Activated T-cell treated with anti-CD3 and anti-CD28 coated beads, Interleukin-2, amount 50 U/mL, for 4 hours (primary cell): ENCODE measurements at regions not wholly inside any gene's neighbourhood (a gene's known extent, or its start where the extent isn't known, plus 50 kb on each side); places are given as distances from the start of the nearest gene placed in this dataset.

ENCODE experiments used
- ATAC-seq, 2 donors: fragments of 200-7000 bp; cut with Tn5 transposase; one replicate each; pipeline ENCODE4 v1.10.0; 2021
- DNase-seq: peaks from one replicate; pipeline ENCODE4 v3.0.0-alpha.2; 2020
- H3K27me3 Mint-ChIP-seq: one replicate; pipeline ENCODE4 v1.8.0; 2021; ENCODE audit warnings: low read depth, mixed read lengths
- H3K36me3 Mint-ChIP-seq: one replicate; pipeline ENCODE4 v1.8.0; 2022; ENCODE audit warnings: mixed read lengths; ENCODE audit not compliant: insufficient read depth
- H3K4me1 Mint-ChIP-seq: one replicate; pipeline ENCODE4 v1.8.0; 2021; ENCODE audit warnings: low read depth, mixed read lengths
- H3K4me3 Mint-ChIP-seq: one replicate; pipeline ENCODE4 v1.8.0; 2021; ENCODE audit warnings: mild to moderate bottlenecking, moderate library complexity, mixed read lengths
- H3K9me3 Mint-ChIP-seq: one replicate; pipeline ENCODE4 v1.8.0; 2021; ENCODE audit warnings: mixed read lengths

- H3K4me1 Mint-ChIP-seq, result no peaks in the 10 kb centered on the region
- H3K36me3 Mint-ChIP-seq, result peaks cover 2% of the 10 kb centered on the region
- H3K4me3 Mint-ChIP-seq, result no peak overlapping the region
- H3K27me3 Mint-ChIP-seq, result no peaks in the 10 kb centered on the region
- ATAC-seq (no peak), DNase-seq (no peak)
- peaks cover 15% of the 10 kb centered on the region for H3K9me3 Mint-ChIP-seq
These were observed 130.1 kb upstream of the ZNF91 start for GRCh38 chr19:23525276-23525852.

DNA sequence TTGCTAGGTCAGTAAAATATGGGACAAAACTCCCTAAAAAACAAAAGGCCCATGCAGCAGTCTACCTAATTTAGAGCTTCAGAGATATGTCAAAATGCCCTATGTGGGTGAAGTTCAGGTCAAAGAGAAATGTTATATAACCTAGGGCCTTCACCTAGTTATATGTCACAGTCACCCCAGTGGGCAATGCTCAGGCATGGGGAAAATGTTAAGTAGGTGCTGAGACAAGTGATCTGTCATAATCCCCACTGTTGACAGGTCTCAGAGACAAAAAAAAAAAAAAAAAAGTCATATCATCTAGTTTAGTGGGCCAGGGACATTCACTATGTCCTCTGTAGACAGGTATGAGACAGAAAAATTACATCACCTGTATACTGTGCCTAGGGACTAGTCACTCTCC lies 128.6 kb upstream of the ZNF91 start:
- no peak for ATAC-seq
- peaks cover 2% of the 10 kb centered on the region for H3K27me3 Mint-ChIP-seq
- H3K4me3 Mint-ChIP-seq, result no peak overlapping the region
- peaks cover 8% of the 10 kb centered on the region for H3K9me3 Mint-ChIP-seq
- no peaks in the 10 kb centered on the region for H3K4me1 Mint-ChIP-seq
- no peak for DNase-seq
- peaks cover 2% of the 10 kb centered on the region for H3K36me3 Mint-ChIP-seq

DNA sequence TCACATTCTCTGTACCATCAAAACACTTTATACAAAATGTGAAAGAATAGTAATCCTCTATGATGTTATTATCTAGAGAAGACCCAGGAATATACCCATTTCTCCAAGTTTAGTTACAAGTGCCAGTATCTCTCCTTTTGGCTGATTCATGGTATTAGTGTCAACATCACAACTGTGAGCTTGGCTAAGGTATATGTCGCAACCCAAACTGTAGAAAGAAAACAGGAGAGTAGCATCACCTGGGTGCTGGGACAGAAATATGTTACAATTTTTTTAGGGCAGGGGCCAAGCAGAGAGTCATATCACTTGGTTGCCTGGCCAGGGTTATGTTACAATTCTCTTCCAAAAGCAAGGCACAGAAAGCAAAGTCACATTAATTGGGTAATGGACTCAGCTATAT lies 127.2 kb upstream of the ZNF91 start:
- Mint-ChIP-seq H3K4me1 (no peaks in the 10 kb centered on the region), H3K36me3 (no peaks in the 10 kb centered on the region), H3K9me3 (no peaks in the 10 kb centered on the region), H3K4me3 (no peak overlapping the region), H3K27me3 (peaks cover 5% of the 10 kb centered on the region)
- ATAC-seq, result no peak
- no peak for DNase-seq

DNA sequence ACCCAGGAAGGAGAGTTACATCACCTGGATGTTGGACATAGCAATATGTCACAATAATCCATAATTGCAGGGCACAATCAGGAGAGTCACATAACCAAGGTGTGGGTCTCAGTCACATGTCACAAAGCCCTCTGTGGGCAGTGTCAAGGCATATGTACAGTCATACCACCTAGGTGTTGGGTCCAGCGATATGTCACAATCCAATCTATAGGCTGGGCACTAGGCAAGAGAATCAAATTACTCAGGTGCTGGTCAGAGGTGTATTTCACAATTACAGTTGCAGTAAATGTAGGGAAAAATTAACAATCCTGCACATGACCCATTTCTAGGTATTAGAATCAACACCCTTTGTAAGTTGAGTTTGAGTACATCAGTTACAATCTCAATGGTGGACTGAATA lies 126.2 kb upstream of the ZNF91 start:
- ATAC-seq (no peak), DNase-seq (no peak)
- H3K4me3 Mint-ChIP-seq, result no peak overlapping the region
- H3K9me3 Mint-ChIP-seq, result no peaks in the 10 kb centered on the region
- no peaks in the 10 kb centered on the region for H3K36me3 Mint-ChIP-seq
- H3K4me1 Mint-ChIP-seq, result no peaks in the 10 kb centered on the region
- peaks cover 5% of the 10 kb centered on the region for H3K27me3 Mint-ChIP-seq

DNA sequence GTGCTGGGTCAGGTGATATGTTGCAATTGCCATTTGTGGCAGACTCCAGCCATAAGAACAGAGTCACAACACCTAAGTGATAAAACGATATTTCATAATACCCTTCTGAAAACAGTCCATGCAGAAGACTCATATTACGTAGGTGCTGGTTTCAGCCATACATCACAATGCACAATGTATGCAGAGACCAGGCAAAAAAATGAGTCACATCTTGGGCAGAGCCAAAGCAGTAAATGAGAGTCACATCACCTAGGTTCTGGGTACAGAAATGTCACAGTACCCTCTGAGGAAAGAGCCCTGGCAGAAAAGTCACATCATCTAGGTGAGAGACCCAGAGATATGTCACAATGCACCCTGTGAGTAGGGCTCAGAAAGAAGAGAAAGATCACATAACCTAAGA lies 125.2 kb upstream of the ZNF91 start:
- Mint-ChIP-seq H3K4me3 (no peak overlapping the region), H3K9me3 (no peaks in the 10 kb centered on the region), H3K27me3 (peaks cover 5% of the 10 kb centered on the region), H3K36me3 (no peaks in the 10 kb centered on the region), H3K4me1 (no peaks in the 10 kb centered on the region)
- no peak for ATAC-seq
- no peak for DNase-seq

- DNase-seq (no peak), ATAC-seq (no peak)
- Mint-ChIP-seq H3K36me3 (no peaks in the 10 kb centered on the region), H3K4me1 (no peaks in the 10 kb centered on the region), H3K9me3 (no peaks in the 10 kb centered on the region), H3K4me3 (no peak overlapping the region), H3K27me3 (peaks cover 5% of the 10 kb centered on the region)
These were observed 123.8 kb upstream of the ZNF91 start for GRCh38 chr19:23519031-23519430.

- H3K4me3 Mint-ChIP-seq, result no peak overlapping the region
- ATAC-seq, result no peak
- no peaks in the 10 kb centered on the region for H3K36me3 Mint-ChIP-seq
- H3K9me3 Mint-ChIP-seq, result peaks cover 3% of the 10 kb centered on the region
- no peak for DNase-seq
- peaks cover 5% of the 10 kb centered on the region for H3K27me3 Mint-ChIP-seq
- no peaks in the 10 kb centered on the region for H3K4me1 Mint-ChIP-seq
These were observed 121.0 kb upstream of the ZNF91 start for GRCh38 chr19:23516266-23516665.

GRCh38 chr19:23515551-23515950 lies 120.3 kb upstream of the ZNF91 start:
- DNase-seq (no peak), ATAC-seq (no peak)
- Mint-ChIP-seq H3K36me3 (no peaks in the 10 kb centered on the region), H3K4me1 (no peaks in the 10 kb centered on the region), H3K9me3 (peaks cover 3% of the 10 kb centered on the region), H3K4me3 (no peak overlapping the region), H3K27me3 (peaks cover 5% of the 10 kb centered on the region)

DNA sequence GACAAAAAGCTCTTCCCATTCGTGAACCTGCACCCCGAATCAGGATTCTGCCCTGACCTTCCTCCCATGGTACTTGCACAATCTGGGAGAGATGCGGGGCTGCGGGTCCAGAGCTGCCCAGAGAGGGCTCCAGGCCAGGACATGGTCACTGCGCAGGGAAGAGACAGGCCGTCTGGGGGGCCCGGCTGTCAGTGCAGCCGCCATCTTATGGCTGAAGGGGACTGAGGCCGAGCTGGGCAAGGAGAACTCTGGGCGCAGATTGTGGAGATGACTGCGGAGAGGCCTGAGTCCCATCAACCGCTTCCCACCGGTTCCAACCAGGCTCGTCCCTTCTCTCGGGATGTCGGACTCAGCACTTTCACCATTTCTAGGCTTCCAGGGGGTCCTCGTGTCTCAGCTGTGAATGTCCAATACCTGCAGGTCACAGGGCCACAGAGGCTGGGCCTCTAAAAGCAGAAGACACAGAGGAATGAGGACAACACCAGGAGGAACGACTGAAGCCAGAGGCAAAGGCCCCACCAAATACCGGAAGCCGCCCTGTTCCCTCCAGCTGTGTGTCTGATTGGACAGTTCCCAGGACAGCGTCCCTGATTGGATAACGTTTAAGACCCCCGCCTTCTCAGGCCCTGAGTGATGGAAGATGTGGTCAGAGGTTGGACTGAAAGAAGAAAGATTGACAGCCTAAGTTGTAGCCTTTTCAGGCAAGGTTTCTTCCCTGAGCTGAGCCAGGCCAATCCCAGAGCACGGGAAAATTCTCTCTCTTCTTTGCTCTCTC lies 117.1 kb upstream of the ZNF91 start:
- H3K36me3 Mint-ChIP-seq, result no peaks in the 10 kb centered on the region
- H3K4me1 Mint-ChIP-seq, result no peaks in the 10 kb centered on the region
- ATAC-seq (no peak), DNase-seq (no peak)
- H3K27me3 Mint-ChIP-seq, result no peaks in the 10 kb centered on the region
- no peak overlapping the region for H3K4me3 Mint-ChIP-seq
- peaks cover 3% of the 10 kb centered on the region for H3K9me3 Mint-ChIP-seq

GRCh38 chr19:23509686-23510450 lies 114.6 kb upstream of the ZNF91 start:
- ATAC-seq, result no peak

DNA sequence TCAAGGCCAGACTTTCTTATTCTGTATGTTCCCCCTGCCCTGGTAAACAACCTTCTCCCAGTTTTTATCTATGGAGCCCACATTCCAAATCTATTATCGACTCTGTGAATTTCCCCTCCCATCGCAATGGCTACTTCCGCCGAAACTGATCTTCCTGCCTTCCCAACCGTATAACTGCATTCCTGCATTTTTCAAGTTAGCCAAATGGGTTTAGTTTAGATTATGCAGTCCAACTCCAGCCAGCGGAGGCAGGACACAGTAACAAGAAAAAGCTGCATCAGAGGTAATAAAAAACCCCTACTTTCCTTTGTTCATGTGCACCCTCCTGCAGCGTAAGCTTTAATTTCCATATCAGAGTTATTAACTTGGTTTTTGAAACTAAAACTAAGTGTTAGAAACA lies 112.2 kb upstream of the ZNF91 start:
- Mint-ChIP-seq H3K9me3 (peaks cover 1% of the 10 kb centered on the region), H3K4me3 (no peak overlapping the region), H3K36me3 (no peaks in the 10 kb centered on the region), H3K27me3 (no peaks in the 10 kb centered on the region), H3K4me1 (no peaks in the 10 kb centered on the region)
- no peak for DNase-seq
- ATAC-seq, result no peak

More at GRCh38 chr19:23509686-23510450, 114.6 kb upstream of the ZNF91 start:
- Mint-ChIP-seq H3K27me3 (no peaks in the 10 kb centered on the region), H3K4me3 (no peak overlapping the region), H3K36me3 (no peaks in the 10 kb centered on the region), H3K9me3 (peaks cover 3% of the 10 kb centered on the region), H3K4me1 (no peaks in the 10 kb centered on the region)
- DNase-seq, result no peak

DNA sequence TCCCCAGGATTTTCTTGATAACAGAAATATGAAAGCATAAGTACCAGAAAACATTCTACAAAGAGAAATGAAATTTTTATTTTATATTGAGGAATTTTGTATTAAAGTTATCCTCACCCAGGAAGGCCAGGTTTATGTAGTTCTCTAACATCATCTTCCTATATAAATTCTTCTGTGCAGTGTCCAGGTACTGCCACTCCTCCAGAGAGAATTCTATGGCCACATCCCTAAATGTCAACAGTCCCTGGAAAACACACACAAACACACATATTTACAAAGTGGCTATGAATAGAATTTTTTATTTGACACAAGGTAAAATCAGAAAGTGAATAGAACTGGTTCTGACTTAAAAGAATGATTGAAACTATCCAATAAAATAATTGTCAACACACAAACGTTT lies 110.5 kb upstream of the ZNF91 start:
- no peaks in the 10 kb centered on the region for H3K36me3 Mint-ChIP-seq
- no peak for DNase-seq
- H3K4me3 Mint-ChIP-seq, result no peak overlapping the region
- no peaks in the 10 kb centered on the region for H3K27me3 Mint-ChIP-seq
- H3K4me1 Mint-ChIP-seq, result no peaks in the 10 kb centered on the region
- ATAC-seq, result no peak
- no peaks in the 10 kb centered on the region for H3K9me3 Mint-ChIP-seq

DNA sequence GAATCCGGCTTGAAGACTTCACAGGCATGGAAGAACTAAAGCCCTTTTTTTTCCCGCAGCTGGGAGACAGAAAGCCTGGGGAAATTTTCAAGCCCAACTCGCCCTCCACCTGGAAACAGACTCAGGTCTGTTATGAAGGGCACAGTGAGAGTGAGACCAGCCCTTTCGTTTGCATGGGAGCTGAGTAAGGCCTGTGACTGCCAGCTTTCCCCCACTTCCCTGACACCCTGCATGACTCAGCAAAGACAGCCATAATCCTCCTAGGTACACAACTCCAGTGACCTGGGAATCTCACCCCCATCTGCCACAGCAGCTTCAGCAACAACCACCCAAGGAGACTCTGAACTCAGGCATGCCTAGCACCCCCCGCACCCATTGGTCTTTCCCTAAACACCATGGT lies 87.6 kb upstream of the ZNF91 start:
- ATAC-seq (no peak), DNase-seq (no peak)
- Mint-ChIP-seq H3K4me3 (no peak overlapping the region), H3K4me1 (no peaks in the 10 kb centered on the region), H3K27me3 (peaks cover 2% of the 10 kb centered on the region), H3K36me3 (no peaks in the 10 kb centered on the region), H3K9me3 (peaks cover 15% of the 10 kb centered on the region)

GRCh38 chr19:23481043-23481442 lies 85.8 kb upstream of the ZNF91 start:
- ATAC-seq, result no peak
- Mint-ChIP-seq H3K36me3 (no peaks in the 10 kb centered on the region), H3K4me3 (no peak overlapping the region), H3K9me3 (peaks cover 24% of the 10 kb centered on the region), H3K27me3 (peaks cover 8% of the 10 kb centered on the region), H3K4me1 (no peaks in the 10 kb centered on the region)
- no peak for DNase-seq

GRCh38 chr19:23475477-23475876 lies 80.2 kb upstream of the ZNF91 start:
- Mint-ChIP-seq H3K27me3 (peaks cover 37% of the 10 kb centered on the region), H3K4me1 (peaks cover 1% of the 10 kb centered on the region), H3K4me3 (no peak overlapping the region), H3K9me3 (peaks cover 28% of the 10 kb centered on the region), H3K36me3 (peaks cover 2% of the 10 kb centered on the region)
- ATAC-seq, result no peak
- no peak for DNase-seq
